Peyer's patch (tissue), 4 donors: ENCODE measurements at regions not wholly inside any gene's neighbourhood (a gene's known extent, or its start where the extent isn't known, plus 50 kb on each side); places are given as distances from the start of the nearest gene placed in this dataset.
"Not testable (repeated sequence)": the region's sequence is repeated elsewhere in the genome, so short reads cannot be mapped to it uniquely, and the experiment has no call there.

ENCODE experiments used
- DNase-seq, 3 donors: peaks; one replicate each; pipeline ENCODE4 v3.0.0-alpha.2; 2017 to 2019
- H3K27ac ChIP-seq, 4 donors: fragments of 200-600 bp; sonication (generic); one replicate each; pipeline ENCODE4 v1.5.1; 2016 to 2019
- H3K27me3 ChIP-seq, 2 donors: fragments of 200-600 bp; sonication (generic); one replicate each; pipeline ENCODE4 v1.5.1; 2019
- H3K36me3 ChIP-seq, 3 donors: fragments of 200-600 bp; sonication (generic); one replicate each; pipeline ENCODE4 v1.5.1; 2016 to 2019
- H3K4me1 ChIP-seq, 4 donors: fragments of 200-600 bp; sonication (generic); one replicate each; pipeline ENCODE4 v1.5.1; 2016 to 2019
- H3K4me3 ChIP-seq, 4 donors: fragments of 200-600 bp; sonication (generic); 1 replicate in 3 of 4; 2 replicates in 1 of 4; pipeline ENCODE4 v1.5.1; 2016 to 2019; ENCODE audit warnings: mild to moderate bottlenecking in 1 of 4
- H3K9me3 ChIP-seq, 4 donors: fragments of 200-600 bp; sonication (generic); one replicate each; pipeline ENCODE4 v1.5.1; 2016 to 2019; ENCODE audit warnings: mild to moderate bottlenecking in 1 of 4
- CTCF ChIP-seq, 6 experiments: fragments of 450-650 bp in 4 of 6; fragments of 200-600 bp in 2 of 6; sonication (generic) in 1 of 6; IDR thresholded peaks; one replicate each; pipeline ENCODE4 v1.5.1; 2017 to 2019; ENCODE audit warnings: antibody characterized with exemption in 6 of 6, mild to moderate bottlenecking in 3 of 6, moderate library complexity in 1 of 6
- POLR2A ChIP-seq, 2 donors: fragments of 450-650 bp; IDR thresholded peaks; one replicate each; pipeline ENCODE4 v1.5.1; 2017; ENCODE audit warnings: antibody characterized with exemption in 2 of 2, mild to moderate bottlenecking in 2 of 2, moderate library complexity in 2 of 2

DNA sequence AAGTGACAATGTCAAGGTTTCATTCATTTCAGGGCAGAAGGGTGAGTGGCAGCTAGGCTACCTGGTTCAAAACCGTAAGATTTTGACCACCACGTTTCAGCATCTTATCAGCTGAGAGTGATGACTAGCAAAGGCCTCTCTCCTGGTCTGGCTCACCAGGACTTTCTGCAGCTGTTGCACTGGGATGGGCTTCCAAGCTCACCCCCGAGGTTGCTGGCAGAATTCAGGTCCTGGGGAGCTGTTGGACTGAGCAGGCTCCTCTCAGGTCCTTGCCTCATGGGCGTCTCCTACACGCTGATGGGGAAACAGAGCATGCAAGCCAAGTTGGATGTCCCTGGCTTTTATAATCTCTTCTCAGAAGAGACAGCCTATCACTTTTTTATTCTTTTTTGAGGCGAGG, 88.8 kb upstream of the RNU6-1 start:
- H3K27me3 ChIP-seq = no peaks in the 10 kb centered on the region
- H3K9me3 ChIP-seq = no peaks in the 10 kb centered on the region
- no peak overlapping the region for H3K4me3 ChIP-seq
- no peaks in the 10 kb centered on the region for H3K36me3 ChIP-seq
- H3K27ac ChIP-seq = no peak overlapping the region
- no peak for TF ChIP-seq CTCF (IDR thresholded peaks at IDR 0.05)
- TF ChIP-seq POLR2A (IDR thresholded peaks at IDR 0.05) = no peak
- H3K4me1 ChIP-seq = no peaks in the 10 kb centered on the region
- DNase-seq = no peak

DNA sequence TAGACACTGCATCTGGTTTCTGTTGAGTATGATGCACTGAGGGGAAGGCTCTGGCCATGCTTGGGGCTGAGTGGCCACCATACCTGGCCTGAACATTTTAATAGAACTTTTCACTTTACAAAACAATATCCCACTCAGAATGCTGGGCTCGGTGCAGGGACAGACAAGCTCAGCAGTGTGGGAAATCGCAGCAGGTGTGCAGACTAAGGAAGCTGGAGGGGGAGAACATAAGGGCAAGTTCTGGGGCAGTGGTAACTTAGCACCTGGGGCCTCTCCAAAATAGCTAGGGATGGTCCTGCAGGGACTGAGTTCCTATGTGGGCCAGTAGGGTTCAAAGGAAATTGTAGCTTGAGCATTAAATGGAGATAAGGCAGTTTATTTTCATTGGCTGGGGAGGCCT, 90.9 kb upstream of the RNU6-1 start:
- no peaks in the 10 kb centered on the region for H3K9me3 ChIP-seq
- H3K36me3 ChIP-seq = no peaks in the 10 kb centered on the region
- no peak overlapping the region for H3K4me3 ChIP-seq
- no peaks in the 10 kb centered on the region for H3K27me3 ChIP-seq
- DNase-seq = no peak
- H3K4me1 ChIP-seq = no peaks in the 10 kb centered on the region
- H3K27ac ChIP-seq = no peak overlapping the region
- TF ChIP-seq POLR2A (IDR thresholded peaks at IDR 0.05) (no peak), CTCF (IDR thresholded peaks at IDR 0.05) (no peak)

GRCh38 chr15:67931861-67932260, 92.0 kb upstream of the RNU6-1 start:
- TF ChIP-seq CTCF (IDR thresholded peaks at IDR 0.05) (no peak), POLR2A (IDR thresholded peaks at IDR 0.05) (no peak)
- Histone ChIP-seq H3K4me1 (no peaks in the 10 kb centered on the region), H3K36me3 (no peaks in the 10 kb centered on the region), H3K9me3 (no peaks in the 10 kb centered on the region), H3K27ac (no peak overlapping the region), H3K27me3 (no peaks in the 10 kb centered on the region), H3K4me3 (no peak overlapping the region)
- no peak for DNase-seq

- H3K4me3 ChIP-seq, H3K27me3 ChIP-seq, DNase-seq, H3K27ac ChIP-seq, H3K4me1 ChIP-seq, H3K9me3 ChIP-seq, H3K36me3 ChIP-seq: not testable (repeated sequence)
These were observed 94.3 kb upstream of the RNU6-1 start for GRCh38 chr15:67934126-67934525.

- Histone ChIP-seq H3K27me3 (no peaks in the 10 kb centered on the region), H3K36me3 (no peaks in the 10 kb centered on the region), H3K4me3 (no peak overlapping the region), H3K9me3 (no peaks in the 10 kb centered on the region), H3K4me1 (no peaks in the 10 kb centered on the region), H3K27ac (no peak overlapping the region)
- TF ChIP-seq CTCF (IDR thresholded peaks at IDR 0.05) (no peak), POLR2A (IDR thresholded peaks at IDR 0.05) (no peak)
- DNase-seq = no peak
These were observed 95.4 kb upstream of the RNU6-1 start for GRCh38 chr15:67935244-67935643.

DNA sequence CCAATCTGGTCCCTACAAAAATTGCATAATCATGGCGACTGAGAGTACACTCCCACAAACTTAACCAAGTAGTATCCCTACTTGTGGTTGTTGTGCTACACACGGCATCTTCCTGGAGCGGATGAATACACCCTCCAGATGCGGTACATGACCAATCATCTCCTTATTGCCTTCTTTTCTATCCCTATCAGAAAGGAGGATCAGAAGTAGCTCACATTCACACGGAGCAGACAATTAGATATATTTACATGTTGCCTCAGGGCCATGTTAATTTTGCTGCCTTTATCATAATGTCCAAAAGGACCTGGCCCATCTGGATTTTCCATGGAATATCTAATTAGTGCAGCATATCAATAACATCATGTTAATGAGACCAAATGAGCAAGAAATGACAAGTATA, 96.4 kb upstream of the RNU6-1 start:
- Histone ChIP-seq H3K9me3 (no peaks in the 10 kb centered on the region), H3K4me1 (no peaks in the 10 kb centered on the region)

More for the DNA sequence above, 96.4 kb upstream of the RNU6-1 start:
- TF ChIP-seq POLR2A (IDR thresholded peaks at IDR 0.05) (no peak), CTCF (IDR thresholded peaks at IDR 0.05) (no peak)
- DNase-seq = no peak
- Histone ChIP-seq H3K36me3 (no peaks in the 10 kb centered on the region), H3K27me3 (no peaks in the 10 kb centered on the region), H3K27ac (no peak overlapping the region), H3K4me3 (no peak overlapping the region)
